Stimulated activated CD4-positive, alpha-beta T cell treated with anti-CD3 and anti-CD28 coated beads, Interleukin-4, amount 100 ng/mL, for 48 hours (primary cell): ENCODE measurements at regions not wholly inside any gene's neighbourhood (a gene's known extent, or its start where the extent isn't known, plus 50 kb on each side); places are given as distances from the start of the nearest gene placed in this dataset.
"Not testable (repeated sequence)": the region's sequence is repeated elsewhere in the genome, so short reads cannot be mapped to it uniquely, and the experiment has no call there.

Experiments
- DNase-seq, 2 donors: peaks; one replicate each; pipeline ENCODE4 v3.0.0-alpha.2; 2020; ENCODE audit warnings: low read depth in 2 of 2

DNA sequence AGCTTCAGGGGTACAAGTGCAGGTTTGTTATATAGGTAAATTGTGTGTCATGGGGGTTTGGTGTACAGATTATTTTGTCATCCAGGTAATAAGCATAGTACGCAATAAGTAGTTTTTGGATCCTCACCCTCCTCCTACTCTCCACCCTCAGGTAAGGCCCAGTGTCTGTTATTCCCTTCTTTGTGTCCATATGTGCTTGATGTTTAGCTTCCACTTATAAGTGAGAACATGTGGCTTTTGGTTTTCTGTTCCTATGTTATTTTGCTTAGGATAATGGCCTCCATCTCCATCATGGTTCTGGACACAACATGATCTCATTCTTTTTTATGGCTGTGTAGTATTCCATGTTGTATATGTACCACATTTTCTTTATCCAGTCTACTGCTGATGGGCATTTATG lies 298.4 kb downstream of the LIG4 start:
- DNase-seq: not testable (repeated sequence)

DNA sequence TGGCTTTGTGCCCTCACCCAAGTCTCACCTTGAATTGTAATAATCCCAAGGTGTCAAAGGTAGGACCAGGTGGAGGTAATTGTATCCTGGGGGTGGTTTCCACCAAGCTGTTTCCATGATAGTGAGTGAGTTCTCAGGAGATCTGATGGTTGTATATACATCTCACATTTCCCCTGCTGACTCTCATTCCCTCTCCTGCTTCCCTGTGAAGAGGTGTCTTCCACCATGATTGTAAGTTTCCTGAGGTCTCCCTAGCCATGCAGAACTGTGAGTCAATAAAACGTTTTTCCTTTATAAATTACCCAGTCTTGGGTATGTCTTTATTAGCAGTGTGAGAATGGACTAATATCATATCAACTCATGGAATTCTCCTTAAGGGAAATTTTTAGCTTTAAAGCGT lies 302.6 kb downstream of the LIG4 start:
- DNase-seq: no peak

DNA sequence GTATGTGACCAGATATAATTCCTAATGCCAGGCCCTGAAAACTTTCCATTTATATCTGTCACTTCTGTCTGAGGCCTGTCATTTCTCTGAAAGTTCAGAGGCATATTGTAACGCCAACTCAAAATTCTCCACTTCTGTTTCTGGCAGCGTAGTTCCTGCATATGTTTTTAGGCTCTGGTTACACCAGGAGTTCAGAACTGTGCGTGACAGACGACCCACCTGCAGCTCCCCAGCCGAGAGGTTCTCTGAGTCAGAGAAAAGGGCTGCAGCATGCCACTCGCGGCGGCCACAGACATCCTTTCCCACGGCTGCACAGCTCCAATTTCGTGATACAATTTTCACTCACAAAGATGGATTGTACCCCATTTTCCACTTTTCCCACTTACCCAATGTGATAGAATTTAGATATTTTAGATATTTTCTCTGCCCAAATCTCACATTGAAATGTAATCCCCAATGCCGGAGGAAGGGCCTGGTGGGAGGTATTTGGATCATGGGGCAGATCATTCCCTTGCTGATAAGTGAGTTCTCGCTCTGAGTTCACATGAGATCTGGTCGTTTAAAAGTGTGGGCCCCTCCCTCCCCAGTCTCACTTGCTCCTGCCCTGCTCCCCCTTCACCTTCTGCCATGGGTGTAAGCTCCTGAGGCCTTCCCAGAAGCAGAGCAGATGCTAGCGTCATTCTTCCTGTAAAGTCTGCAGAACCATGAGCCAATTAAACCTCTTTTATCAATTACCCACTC lies 308.1 kb downstream of the LIG4 start:
- no peak for DNase-seq

DNA sequence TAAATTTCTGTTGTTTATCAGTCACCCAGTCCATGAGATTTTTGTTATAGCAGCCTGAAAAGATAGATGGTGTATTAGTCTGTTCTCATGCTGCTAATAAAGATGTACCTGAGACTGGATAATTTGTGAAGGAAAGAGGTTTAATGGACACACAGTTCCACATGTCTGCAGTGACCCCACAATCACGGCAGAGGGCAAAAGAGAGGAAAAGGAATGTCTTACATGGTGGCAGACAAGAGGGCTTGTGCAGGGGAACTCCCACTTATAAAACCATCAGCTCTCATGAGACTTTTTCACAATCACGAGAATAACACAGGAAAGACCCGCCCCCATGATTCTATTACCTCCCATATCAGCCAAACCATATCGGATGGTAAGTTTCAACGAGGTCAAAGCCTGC lies 309.2 kb downstream of the LIG4 start:
- DNase-seq: no peak

DNA sequence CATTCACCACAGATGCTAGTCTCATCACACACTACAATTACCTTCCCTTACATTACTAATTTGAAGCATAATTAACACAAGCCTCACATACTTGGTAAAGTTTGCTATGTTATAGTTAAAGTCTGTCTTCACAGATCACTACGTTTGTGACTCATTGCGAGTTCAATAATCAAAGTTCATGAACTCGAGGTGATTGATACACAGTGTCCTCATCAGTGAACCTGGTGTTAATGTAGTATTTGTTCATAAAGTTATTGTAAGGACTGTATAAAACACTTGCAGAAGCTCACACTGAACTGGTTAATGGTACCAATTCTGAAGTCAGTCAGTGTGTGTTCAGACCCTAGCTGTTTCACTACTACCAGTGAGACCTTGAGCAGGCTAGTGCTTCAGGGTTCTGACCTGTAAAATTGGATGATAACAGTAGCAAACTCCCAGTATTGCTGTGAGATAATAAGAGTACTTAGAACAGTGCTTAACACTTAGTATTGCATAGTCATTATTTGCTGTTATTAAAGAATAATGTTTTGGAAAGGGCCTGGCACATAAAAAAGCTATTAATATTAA lies 313.3 kb downstream of the LIG4 start:
- no peak for DNase-seq

DNA sequence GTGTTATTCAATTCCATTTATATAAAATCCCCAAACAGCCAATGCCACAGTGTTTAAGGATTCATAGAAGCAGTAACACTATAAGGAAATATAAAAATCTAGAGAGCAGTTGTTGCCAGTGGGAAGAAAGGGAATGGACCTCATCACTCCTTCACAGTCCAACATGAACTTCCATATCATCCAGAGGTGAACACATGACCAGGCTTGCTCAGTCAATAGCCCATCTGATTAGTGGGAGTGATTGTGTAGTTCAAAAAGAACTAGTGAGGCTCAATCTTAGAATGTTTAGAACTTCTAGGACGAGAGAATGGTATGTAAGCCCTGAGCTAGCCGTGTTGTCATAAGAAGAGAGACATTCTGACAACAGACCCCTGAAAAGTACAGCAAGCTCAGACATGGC lies 314.1 kb downstream of the LIG4 start:
- no peak for DNase-seq

DNA sequence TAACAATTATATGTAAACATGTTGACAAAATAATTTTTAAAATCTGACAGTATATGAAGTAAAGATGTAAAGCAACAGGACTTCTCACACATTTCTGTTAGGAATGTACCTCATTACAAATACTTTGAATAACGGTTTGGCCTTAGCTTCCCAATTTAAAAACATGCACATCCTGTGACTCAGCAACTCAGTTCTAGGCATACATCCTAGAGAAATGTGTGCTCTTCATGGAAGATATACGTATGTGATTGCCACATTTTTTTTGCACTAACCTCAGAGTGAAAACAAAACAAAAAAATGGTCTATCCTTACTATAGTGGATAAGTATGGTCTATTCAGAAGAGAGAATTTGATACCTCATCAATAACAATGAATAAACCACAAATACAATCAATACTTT lies 314.6 kb downstream of the LIG4 start:
- DNase-seq: no peak

DNA sequence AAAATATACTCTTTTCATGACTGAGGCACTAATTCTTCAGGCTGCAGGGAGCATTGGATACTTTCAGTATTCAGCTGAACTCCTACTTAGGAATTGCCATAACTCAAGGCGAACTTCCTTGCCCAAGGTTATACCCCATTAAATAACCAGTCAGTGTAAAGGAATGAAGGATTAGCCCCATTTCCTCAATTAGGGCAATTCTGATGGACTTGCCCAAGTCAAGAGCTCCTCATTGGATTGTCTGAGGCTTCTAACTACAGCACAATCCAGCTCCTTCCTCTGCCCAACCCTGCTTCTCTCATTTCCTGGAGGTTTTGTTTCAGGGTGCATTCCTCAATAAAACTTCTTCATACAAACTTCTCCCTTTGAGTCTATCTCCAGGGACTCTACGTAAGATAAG lies 329.2 kb downstream of the LIG4 start:
- DNase-seq: no peak

DNA sequence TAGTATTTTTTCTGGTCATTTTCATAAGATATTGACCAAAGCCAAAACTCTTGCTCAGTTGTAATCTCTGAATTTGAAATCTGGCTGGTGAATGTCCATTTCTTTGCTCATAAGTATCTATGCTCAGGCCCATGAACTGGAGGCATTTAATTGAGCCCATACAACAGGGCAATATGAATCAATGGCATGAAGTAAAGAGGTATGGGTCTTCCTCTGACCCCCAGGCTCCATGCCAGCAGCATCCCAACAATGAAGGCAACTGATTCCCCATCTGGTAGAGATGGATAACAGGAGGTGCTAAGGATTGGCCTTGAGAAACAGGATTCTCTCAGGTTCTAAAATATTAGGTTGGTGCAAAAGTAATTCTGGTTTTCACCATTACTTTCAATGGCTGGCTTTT lies 330.8 kb downstream of the LIG4 start:
- no peak for DNase-seq

DNA sequence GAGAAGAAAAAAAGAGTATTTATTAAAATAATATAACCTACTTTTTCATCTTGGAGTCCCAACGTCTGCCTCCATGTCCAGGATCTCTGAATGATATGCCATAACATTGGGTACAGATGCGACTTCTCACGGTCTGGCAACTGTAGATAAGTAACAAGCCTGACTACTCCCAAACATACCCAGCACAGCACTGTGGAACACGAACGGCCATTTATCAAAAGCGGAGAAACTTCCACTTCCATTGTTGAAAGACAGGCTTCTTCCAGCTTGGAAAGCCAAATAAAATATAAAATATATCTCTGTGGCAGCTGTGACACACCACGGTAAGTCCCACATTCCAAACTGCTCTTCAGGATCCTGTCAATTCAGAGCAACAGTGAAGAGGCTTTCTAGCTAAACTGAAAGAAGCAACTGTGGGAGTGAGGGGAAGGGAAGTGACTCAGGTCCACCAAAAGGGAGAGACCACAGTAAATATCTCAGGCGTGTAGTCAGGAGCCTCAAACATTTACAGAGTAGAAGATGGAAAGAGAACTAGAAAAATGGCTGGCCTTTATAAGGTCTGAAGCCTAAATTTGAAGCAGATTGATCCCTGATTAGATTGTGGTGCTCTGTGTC lies 331.7 kb downstream of the LIG4 start:
- DNase-seq: no peak

DNA sequence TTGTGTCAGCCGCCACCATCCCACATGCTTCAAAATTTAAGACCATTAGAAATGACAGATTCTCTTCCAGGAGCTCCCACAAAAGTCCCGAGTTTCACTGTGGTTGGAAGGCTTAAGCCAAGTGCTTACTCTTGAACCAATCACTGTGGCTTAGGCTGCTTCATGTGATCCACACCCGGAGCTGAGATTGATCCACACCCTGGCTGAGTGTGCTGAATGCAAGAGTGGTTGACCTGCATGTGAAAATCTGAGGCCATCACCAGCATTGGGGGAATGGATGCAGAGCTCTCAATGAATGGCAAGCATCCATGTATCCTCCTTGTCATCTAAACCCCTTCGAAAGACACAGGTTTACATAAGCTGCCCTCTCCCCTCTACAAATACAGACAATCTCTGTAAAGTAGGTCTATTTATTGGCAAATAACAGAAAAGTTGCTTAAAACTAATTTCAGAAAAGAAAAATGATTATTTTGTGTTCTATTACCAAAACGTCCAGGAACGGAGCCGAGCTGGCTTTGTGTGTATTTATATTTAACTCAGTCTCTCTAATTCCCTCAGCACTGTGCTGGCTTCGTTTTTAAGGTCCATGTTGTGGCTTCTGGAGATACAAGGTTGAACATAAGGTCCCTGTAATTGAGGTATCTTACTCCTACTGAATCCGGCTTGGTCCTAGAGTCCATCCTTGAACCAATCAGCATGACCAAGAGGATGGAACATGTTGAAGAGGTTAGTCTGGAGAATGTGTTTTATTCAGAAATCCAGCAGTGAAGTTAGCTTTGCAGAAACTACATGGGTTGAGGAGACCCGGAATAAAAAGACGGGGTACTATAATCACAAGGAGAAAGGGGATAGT lies 332.4 kb downstream of the LIG4 start:
- no peak for DNase-seq

DNA sequence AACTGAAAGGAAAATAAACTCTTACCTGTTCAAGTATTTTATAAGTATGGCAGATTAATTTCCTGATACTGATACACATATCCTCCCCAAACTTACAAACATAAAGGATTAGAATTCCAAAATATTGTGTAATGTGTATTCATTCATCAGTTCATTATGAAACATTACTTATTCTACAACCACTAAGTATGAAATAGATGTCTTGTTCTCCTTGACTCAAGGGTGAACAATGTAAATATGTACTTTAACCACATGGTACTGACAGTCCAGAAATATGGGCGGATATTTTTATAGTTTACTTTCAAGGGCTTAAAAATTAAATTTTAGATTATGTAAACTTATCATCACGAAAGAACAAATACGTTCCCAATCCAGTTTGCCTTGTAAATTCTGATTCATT lies 334.0 kb downstream of the LIG4 start:
- no peak for DNase-seq

DNA sequence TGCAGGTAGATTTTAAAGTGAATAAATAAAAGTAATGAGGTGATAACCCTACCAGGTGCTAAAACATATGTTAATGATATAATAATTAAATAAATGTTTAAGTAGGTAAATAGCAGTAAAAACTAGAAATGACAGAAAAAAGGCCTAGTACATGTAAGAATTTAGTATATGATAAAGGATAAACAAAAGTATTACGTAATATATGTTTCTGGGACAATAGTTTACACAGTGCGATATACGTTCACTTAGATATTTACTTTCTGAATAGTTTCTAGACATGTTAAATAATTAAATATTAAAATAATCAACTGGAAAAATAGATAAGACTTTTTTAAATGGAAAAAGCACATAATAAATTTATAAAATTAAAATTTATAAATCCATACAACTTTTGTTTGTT lies 340.9 kb downstream of the LIG4 start:
- no peak for DNase-seq

DNA sequence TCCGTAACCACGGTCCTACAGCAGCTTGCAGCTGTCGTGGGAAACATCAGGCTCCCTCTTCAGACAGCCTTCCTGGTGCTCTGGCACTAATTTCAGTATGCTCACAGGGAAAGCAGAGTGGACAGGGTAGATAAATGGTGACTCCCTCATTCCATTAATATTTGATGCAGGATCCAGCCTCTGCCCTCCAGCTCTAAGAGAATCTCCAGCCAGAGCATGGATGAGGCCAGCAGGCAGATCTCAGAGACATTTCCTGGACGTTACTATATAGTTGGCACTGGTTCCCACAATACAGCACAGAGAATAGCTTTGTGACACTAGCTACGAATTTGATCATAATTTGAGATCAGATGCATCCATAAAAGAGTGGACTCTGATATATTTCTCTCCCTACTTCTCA lies 341.4 kb downstream of the LIG4 start:
- DNase-seq: no peak

DNA sequence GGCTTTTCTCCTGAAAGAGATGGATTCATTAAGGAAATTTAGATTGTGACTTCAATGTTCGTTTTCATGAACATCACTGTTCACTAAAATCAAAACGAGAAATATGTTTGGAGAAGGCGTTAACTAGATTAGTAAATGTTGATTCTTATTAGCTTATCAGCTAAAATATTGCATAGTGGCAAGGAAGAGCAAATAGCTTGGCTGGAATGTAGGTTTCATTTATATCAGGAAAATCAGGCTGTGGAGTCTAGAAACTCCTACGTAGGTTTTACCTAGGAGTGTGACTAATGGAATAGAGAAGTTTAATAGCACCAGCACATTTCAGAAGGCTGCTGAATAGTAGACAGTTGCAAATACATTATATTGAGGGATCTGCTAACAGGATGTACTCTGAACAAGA lies 344.9 kb downstream of the LIG4 start:
- no peak for DNase-seq

DNA sequence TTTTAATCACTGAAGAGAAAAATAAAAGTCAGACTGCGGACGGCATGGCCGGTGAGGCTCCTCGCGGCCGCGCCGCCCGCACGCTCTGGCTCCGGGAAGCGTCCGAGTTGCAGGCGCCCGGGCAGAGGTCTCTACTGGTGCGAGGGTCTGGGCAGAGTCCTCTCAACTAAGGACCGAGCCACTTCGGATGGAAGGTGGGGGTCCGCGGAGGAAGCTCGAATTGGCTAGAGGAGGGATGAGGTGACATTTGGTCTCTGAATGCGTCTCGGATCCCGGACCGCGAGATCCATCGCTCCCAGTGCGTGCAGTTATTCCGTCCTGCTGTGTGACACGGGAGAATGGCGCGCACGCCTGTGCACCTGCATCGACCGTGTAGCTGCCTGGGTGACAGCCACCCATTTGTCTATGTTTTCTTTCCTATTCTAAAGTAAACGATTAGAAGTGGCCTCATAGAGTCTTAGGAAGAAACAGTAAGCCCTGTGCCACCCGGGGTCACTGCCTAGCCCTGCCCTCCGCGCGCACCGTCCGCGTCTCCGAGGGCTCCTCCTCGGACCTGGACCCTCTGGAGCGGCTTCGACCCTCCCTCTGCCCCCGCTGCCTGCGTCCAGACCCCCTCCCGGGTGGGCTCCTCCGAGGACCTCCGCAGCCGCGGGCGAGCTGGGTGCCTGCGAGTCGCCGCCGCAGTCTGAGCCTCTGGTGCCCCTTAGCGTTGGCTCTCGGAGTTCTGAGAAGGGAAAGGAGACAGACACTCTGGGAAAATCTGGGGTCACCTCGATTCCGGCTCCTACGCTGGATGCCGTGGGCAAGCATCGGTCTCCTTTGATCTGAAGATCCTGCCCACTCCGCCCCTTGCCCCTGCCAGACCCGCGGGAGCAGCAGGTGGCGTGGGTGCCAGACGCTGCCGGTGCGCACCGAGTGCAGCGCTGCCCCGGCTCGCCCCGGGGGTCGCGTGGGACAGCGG lies 347.4 kb downstream of the LIG4 start:
- no peak for DNase-seq

DNA sequence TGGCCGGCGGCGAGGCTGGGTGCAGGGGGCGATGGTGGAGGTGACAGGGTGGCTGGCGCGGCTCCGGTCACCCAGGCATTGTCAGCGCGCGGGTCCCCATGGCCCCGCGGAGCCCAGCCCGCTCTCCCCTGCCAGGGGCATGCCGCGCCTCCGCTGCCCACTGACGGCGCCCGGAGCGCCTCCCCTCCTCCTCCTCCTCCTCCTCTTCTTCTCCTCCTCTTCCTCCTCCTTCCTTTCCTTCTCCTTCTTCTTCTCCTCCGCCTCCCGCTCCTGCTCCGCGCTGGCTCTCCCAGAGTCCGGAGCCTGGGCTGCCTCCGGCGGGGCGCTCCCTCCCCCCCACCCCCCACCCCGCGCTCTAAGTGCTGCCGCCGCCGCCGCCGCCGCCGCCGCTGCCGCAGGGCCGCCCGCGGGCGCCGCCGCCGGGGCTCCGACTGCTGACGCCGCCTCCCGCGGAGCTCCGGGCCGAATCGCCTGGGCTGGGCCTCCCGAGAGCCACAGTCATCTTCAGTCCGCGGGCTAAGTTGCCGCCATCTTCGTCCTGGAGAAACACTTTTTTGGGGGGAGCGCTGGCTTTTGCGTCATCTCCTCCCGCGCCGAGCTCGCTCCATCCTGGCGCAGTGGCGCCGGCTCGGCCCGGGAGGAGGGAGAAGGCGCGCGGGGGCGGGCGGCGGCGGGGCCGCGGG lies 348.3 kb downstream of the LIG4 start:
- DNase-seq: no peak

DNA sequence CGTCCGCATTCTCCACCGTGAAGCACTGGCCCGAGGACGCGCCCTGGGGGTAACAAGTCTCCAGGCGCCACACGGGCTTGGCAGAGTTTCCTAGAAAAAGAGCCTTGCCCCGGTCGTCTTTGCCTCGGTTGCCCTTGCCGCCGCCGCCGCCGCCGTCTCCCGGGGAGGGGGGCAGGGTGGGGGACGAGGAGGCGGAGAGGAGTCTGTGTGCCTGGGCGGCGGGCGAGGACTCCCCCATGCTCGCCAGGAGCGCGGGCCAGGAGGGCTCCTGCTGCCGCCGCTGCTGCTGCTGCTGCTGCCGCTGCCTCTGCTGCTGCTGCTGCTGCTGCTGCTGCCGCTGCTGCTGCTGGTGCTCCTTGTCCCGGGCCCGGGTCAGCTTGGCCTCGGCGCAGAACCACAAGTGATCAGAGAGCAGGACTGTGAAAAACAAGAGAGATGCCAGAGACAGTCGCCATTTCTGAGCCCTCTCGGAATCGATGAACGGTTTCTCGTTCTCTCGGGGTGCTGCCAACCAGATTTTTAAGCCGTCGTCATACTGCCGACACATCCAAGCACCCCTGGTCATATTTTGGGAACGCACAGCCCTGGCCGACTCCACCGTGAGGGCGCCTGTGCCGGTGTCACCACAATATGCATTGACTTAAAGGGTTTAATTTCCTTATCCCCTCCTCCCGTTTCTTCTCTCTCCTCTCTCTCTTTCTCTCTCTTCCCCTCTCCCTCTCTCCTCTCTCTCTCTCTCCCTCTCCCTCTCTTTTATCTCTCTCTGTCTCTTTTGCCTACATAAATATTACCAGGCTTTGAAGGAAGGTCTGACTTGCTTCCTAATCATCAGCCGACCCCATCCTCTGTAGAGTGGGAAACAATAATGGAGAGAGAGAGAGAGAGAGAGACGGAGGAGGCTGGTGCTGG lies 349.1 kb downstream of the LIG4 start:
- DNase-seq: no peak

DNA sequence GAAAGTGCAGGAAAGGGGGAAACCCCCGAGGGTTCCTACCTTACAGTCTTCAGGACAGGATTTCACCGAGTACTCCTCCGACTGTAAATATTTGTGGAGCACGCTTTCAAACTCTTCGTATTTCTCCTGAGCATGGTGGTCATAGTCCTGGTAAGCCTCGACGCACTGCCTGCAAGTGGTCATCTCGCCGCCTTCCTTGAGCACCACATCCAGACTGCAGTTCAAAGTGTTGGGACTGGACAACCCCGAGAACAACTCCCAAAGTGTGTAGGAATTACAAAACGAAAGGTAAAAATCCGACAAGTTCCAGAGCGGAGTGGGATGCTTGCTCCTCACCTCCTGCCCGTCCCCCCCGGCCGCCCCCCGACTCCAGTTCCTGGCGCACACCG lies 349.7 kb downstream of the LIG4 start:
- DNase-seq: no peak

DNA sequence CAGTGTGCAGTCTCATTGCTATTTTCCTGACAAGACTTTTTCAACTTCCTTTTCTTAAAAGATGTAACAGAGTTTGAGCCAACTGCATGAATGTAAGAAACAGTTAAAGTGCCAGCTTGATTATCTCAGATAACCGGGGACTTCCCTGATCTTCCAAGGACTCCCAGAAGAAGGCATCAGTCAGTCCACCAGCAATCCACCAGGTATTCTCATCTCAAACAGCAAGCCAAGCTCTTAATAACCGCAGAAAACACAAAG lies 350.1 kb downstream of the LIG4 start:
- no peak for DNase-seq
